Gastrocnemius medialis (tissue), 4 donors: ENCODE measurements at regions not wholly inside any gene's neighbourhood (a gene's known extent, or its start where the extent isn't known, plus 50 kb on each side); places are given as distances from the start of the nearest gene placed in this dataset.
A peak's percentile ranks its signal among the peaks of the same experiment; 100 is the strongest.

ENCODE experiments used
- POLR2A ChIP-seq, 2 donors: fragments of 450-650 bp; IDR thresholded peaks; one replicate each; pipeline ENCODE4 v1.6.1; 2017; ENCODE audit warnings: antibody characterized with exemption in 2 of 2, mild to moderate bottlenecking in 2 of 2, moderate library complexity in 2 of 2
- TF ChIP-seq, protein P1 (sequence below), 5 experiments: fragments of 450-650 bp in 3 of 5; fragments of 200-600 bp in 2 of 5; sonication (generic) in 2 of 5; IDR thresholded peaks in 4 of 5; conservative IDR thresholded peaks in 1 of 5; 1 replicate in 4 of 5; 2 replicates in 1 of 5; pipeline ENCODE4 v1.5.1; 2016 to 2019; ENCODE audit warnings: antibody characterized with exemption in 5 of 5, mild to moderate bottlenecking in 3 of 5, moderate library complexity in 3 of 5

DNA sequence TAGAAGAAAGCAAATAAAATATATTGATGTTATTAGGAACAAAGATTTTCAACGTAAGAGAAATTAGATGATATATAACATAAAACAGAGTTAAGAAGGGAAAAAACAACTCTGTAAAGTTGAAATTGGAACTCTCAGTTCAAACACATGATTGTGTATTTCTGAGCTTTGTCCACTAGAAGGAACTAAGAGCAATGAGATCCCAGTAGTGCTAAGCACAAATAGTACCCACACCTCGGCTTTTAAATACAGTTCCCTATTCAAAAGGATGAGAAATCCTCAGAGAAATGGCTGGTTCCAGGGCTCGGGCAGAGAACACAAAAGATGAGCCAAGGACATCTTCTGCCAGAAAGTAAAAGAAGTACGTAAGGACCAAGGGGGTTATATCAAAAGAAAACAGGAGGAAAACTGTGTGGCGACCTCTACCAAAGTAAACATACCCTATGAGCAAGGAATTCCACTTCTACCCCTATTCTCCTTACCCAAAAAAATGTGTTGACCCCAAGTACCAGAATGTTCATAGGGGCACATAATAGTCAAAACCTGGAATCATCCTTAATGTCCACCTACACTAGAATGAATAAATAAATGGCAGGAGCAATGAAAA, 96.6 kb downstream of the SPTSSA start:
- TF ChIP-seq, protein P1, sequence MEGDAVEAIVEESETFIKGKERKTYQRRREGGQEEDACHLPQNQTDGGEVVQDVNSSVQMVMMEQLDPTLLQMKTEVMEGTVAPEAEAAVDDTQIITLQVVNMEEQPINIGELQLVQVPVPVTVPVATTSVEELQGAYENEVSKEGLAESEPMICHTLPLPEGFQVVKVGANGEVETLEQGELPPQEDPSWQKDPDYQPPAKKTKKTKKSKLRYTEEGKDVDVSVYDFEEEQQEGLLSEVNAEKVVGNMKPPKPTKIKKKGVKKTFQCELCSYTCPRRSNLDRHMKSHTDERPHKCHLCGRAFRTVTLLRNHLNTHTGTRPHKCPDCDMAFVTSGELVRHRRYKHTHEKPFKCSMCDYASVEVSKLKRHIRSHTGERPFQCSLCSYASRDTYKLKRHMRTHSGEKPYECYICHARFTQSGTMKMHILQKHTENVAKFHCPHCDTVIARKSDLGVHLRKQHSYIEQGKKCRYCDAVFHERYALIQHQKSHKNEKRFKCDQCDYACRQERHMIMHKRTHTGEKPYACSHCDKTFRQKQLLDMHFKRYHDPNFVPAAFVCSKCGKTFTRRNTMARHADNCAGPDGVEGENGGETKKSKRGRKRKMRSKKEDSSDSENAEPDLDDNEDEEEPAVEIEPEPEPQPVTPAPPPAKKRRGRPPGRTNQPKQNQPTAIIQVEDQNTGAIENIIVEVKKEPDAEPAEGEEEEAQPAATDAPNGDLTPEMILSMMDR (IDR thresholded peaks at IDR 0.05 in 4 of 5, conservative IDR thresholded peaks at IDR 0.05 in 1 of 5) = peak in 2 of 5 experiments; percentile 21 to 32
- TF ChIP-seq POLR2A (IDR thresholded peaks at IDR 0.05) = no peak
